Keratinocyte (primary cell): ENCODE measurements at regions not wholly inside any gene's neighbourhood (a gene's known extent, or its start where the extent isn't known, plus 50 kb on each side); places are given as distances from the start of the nearest gene placed in this dataset.

Experiments used
- DNase-seq: peaks from one replicate; pipeline ENCODE4 v3.0.0-alpha.2; 2011; ENCODE audit warnings: low read depth, missing footprints, low spot score
- FAIRE-seq: peaks from 2 replicates; lab custom pipeline; 2011; peaks lifted over from hg19 to GRCh38; lab: Jason Lieb, UNC
- H2AFZ ChIP-seq: 2 replicates; pipeline ENCODE4 v1.6.0; 2012; ENCODE audit warnings: low read length, control low read depth, inconsistent platforms; ENCODE audit not compliant: control insufficient read depth
- H3K27ac ChIP-seq: 2 replicates; pipeline ENCODE4 v1.5.1; 2011; ENCODE audit warnings: low read length; ENCODE audit not compliant: control insufficient read depth, insufficient read depth
- H3K27me3 ChIP-seq: 3 replicates; pipeline ENCODE4 v1.6.0; 2011; ENCODE audit warnings: low read length; ENCODE audit not compliant: control insufficient read depth, insufficient read depth; ENCODE audit errors: extremely low read depth
- H3K36me3 ChIP-seq, 2 experiments: 2 replicates in 1 of 2; 3 replicates in 1 of 2; pipeline ENCODE4 v1.5.1; 2011; ENCODE audit warnings: low read length in 2 of 2, mild to moderate bottlenecking in 1 of 2; ENCODE audit not compliant: control insufficient read depth in 2 of 2, insufficient read depth in 2 of 2; ENCODE audit errors: extremely low read depth in 1 of 2
- H3K4me1 ChIP-seq: 3 replicates; pipeline ENCODE4 v1.5.1; 2011; ENCODE audit warnings: low read length; ENCODE audit not compliant: control insufficient read depth, insufficient read depth; ENCODE audit errors: extremely low read depth
- H3K4me2 ChIP-seq: 3 replicates; pipeline ENCODE4 v1.6.0; 2011; ENCODE audit warnings: low read depth, low read length; ENCODE audit not compliant: control insufficient read depth, insufficient read depth; ENCODE audit errors: extremely low read depth
- H3K4me3 ChIP-seq, 3 experiments: fragments of 200-600 bp in 1 of 3; sonication (generic) in 1 of 3; 2 replicates in 2 of 3; 3 replicates in 1 of 3; pipeline ENCODE4 v1.5.1; 2011 to 2016; ENCODE audit warnings: low read length in 3 of 3, mild to moderate bottlenecking in 3 of 3, control low read depth in 2 of 3, inconsistent platforms in 1 of 3, low read depth in 1 of 3, mixed read lengths in 1 of 3, mixed run types in 1 of 3, moderate library complexity in 1 of 3; ENCODE audit not compliant: control insufficient read depth in 2 of 3, insufficient read depth in 2 of 3; ENCODE audit errors: extremely low read depth in 1 of 3
- H3K79me2 ChIP-seq: 2 replicates; pipeline ENCODE4 v1.6.0; 2012; ENCODE audit warnings: low read length; ENCODE audit not compliant: control insufficient read depth, insufficient read depth
- H3K9ac ChIP-seq: 3 replicates; pipeline ENCODE4 v1.6.0; 2011; ENCODE audit warnings: low read length; ENCODE audit not compliant: control insufficient read depth, insufficient read depth; ENCODE audit errors: extremely low read depth
- H3K9me1 ChIP-seq: 3 replicates; pipeline ENCODE4 v1.6.0; 2011; ENCODE audit warnings: low read length; ENCODE audit not compliant: control insufficient read depth, insufficient read depth; ENCODE audit errors: extremely low read depth
- H3K9me3 ChIP-seq: 2 replicates; pipeline ENCODE4 v1.5.1; 2012; ENCODE audit warnings: low read depth, low read length; ENCODE audit not compliant: control insufficient read depth
- H4K20me1 ChIP-seq: 3 replicates; pipeline ENCODE4 v1.6.0; 2011; ENCODE audit warnings: low read length; ENCODE audit not compliant: control insufficient read depth, insufficient read depth; ENCODE audit errors: extremely low read depth
- EZH2 ChIP-seq: IDR thresholded peaks from one replicate; pipeline ENCODE4 v1.6.1; 2012; ENCODE audit warnings: inconsistent platforms, mild to moderate bottlenecking, low read length, moderate library complexity
- dilution Hi-C: fragments of 300-500 bp; cut with MboI; formaldehyde crosslinking; loops from one replicate; pipeline ENCODE4 v1.7.0; 2020; ENCODE audit warnings: low sequenced_read_pairs; ENCODE audit not compliant: extremely low pct_ligation_motif_present
- TF ChIP-seq, protein P1 (sequence below), 3 experiments: IDR thresholded peaks in 1 of 3; conservative IDR thresholded peaks in 1 of 3; optimal IDR thresholded peaks in 1 of 3; 2 replicates in 2 of 3; 3 replicates in 1 of 3; pipeline versions ENCODE3 to v1.5.1; 2011; ENCODE audit warnings: low read length in 3 of 3, mild to moderate bottlenecking in 3 of 3, moderate library complexity in 2 of 3, control low read depth in 1 of 3, inconsistent platforms in 1 of 3; ENCODE audit not compliant: insufficient read depth in 2 of 3; ENCODE audit errors: extremely low read depth in 1 of 3

DNA sequence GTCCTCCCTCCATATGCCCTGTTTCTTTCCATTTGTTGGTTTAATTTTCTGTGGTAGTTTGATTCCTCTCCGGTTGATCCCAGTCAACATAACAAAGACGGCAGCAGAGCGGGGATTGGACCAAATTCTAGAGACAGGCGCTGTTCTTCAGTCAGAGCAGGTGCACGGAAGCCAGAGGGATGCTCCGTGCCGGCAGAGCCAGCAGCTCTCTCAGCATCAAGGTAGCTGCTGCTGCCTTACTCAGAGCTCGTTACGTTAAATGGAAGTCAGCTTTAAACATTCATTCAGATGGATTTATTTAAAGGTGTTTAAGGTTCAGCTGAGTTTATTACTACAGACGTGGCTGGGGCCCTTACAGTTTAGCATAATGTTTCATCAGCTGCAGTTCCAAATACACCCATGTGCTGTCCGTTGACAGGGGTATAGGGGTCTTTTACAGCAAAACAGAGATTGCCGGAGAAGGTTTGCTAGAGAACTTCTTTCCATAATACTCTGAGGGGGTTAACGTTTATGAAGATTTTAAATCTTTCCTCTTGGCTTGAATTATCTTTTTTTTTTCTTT lies 497.2 kb upstream of the PIK3C3 start:
- no peaks in the 10 kb centered on the region for H3K9me1 ChIP-seq
- no peaks in the 10 kb centered on the region for H3K4me1 ChIP-seq
- no peaks in the 10 kb centered on the region for H4K20me1 ChIP-seq
- H2AFZ ChIP-seq, result no peak overlapping the region
- no peaks in the 10 kb centered on the region for H3K36me3 ChIP-seq
- TF ChIP-seq, protein P1, sequence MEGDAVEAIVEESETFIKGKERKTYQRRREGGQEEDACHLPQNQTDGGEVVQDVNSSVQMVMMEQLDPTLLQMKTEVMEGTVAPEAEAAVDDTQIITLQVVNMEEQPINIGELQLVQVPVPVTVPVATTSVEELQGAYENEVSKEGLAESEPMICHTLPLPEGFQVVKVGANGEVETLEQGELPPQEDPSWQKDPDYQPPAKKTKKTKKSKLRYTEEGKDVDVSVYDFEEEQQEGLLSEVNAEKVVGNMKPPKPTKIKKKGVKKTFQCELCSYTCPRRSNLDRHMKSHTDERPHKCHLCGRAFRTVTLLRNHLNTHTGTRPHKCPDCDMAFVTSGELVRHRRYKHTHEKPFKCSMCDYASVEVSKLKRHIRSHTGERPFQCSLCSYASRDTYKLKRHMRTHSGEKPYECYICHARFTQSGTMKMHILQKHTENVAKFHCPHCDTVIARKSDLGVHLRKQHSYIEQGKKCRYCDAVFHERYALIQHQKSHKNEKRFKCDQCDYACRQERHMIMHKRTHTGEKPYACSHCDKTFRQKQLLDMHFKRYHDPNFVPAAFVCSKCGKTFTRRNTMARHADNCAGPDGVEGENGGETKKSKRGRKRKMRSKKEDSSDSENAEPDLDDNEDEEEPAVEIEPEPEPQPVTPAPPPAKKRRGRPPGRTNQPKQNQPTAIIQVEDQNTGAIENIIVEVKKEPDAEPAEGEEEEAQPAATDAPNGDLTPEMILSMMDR (optimal IDR thresholded peaks at IDR 0.05 in 1 of 3, IDR thresholded peaks at IDR 0.05 in 1 of 3, conservative IDR thresholded peaks at IDR 0.05 in 1 of 3; ENCODE audit: extremely low read depth in 1 of 3, insufficient read depth in 2 of 3, low read length in 3 of 3), result no peak
- TF ChIP-seq EZH2, result no peak
- no peak overlapping the region for H3K4me2 ChIP-seq
- H3K79me2 ChIP-seq, result no peaks in the 10 kb centered on the region
- no peak overlapping the region for H3K27ac ChIP-seq
- H3K9me3 ChIP-seq, result no peaks in the 10 kb centered on the region
- dilution Hi-C loops, result no loop called here
- no peak overlapping the region for H3K4me3 ChIP-seq
- FAIRE-seq (no peak), DNase-seq (no peak)
- H3K9ac ChIP-seq, result no peak overlapping the region
- H3K27me3 ChIP-seq, result no peaks in the 10 kb centered on the region

DNA sequence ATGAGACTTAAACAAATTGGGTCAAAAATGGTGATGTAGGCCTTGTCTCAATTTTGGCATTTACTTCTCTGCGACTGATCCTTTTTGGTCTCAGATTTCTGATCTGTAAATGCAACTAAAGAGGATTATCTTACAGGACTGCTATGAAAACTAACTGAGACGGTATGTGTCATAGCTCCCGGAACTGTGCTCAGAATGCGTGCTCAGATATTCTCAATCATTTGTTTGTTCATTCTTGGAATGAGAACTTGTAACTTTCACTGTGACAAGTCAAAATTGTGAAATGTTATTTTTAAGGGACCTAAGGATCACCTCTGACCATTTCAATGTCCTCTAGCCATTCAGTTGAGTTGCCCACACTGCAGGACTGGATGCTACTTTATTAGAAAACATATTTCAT lies 498.2 kb upstream of the PIK3C3 start:
- no peaks in the 10 kb centered on the region for H3K27me3 ChIP-seq
- no peaks in the 10 kb centered on the region for H3K9me1 ChIP-seq
- H3K4me3 ChIP-seq, result no peak overlapping the region
- TF ChIP-seq, protein P1 (optimal IDR thresholded peaks at IDR 0.05 in 1 of 3, IDR thresholded peaks at IDR 0.05 in 1 of 3, conservative IDR thresholded peaks at IDR 0.05 in 1 of 3; ENCODE audit: extremely low read depth in 1 of 3, insufficient read depth in 2 of 3, low read length in 3 of 3), result no peak
- no peak for TF ChIP-seq EZH2
- no peak for DNase-seq
- H3K27ac ChIP-seq, result no peak overlapping the region
- H2AFZ ChIP-seq, result no peak overlapping the region
- no peak for FAIRE-seq
- H3K9ac ChIP-seq, result no peak overlapping the region
- no peaks in the 10 kb centered on the region for H3K79me2 ChIP-seq
- H3K36me3 ChIP-seq, result no peaks in the 10 kb centered on the region
- no peak overlapping the region for H3K4me2 ChIP-seq
- no peaks in the 10 kb centered on the region for H3K9me3 ChIP-seq
- no peaks in the 10 kb centered on the region for H4K20me1 ChIP-seq
- dilution Hi-C loops, result no loop called here
- no peaks in the 10 kb centered on the region for H3K4me1 ChIP-seq
